ENCODE measurements at regions not wholly inside any gene's neighbourhood (a gene's known extent, or its start where the extent isn't known, plus 50 kb on each side); places are given as distances from the start of the nearest gene placed in this dataset.
"Not testable (repeated sequence)": the region's sequence is repeated elsewhere in the genome, so short reads cannot be mapped to it uniquely, and the experiment has no call there.

DNA sequence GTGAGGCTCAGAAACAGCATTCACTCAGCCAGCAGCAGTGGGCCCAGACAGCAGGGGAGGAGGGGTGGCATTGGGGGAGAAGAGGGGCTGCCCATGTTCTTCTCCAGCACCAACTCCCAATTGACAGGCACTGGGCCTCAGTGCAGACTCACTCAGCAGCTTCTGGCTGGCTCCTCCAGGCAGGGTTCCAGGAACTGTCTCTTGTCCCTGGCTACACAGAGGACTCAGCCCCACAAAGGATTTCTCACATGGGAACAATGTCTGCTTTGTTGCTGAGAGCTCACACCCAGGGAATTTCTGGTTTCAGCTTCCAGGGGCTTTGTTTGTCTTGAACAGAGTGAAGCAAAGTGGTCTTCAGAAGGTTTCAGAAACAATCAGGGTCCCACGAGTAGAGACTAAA lies 1536.7 kb downstream of the TSPY10 start:
- Histone ChIP-seq H3K79me2 (ENCODE audit: control insufficient read depth, low read length) (no peaks in the 10 kb centered on the region), H3K4me3 (ENCODE audit: low read length) (no peak overlapping the region), H3K27me3 (ENCODE audit: control insufficient read depth, low read length) (no peaks in the 10 kb centered on the region), H3F3A (ENCODE audit: control insufficient read depth, insufficient read depth) (no peaks in the 10 kb centered on the region), H4K20me1 (ENCODE audit: control insufficient read depth, insufficient read depth, low read depth, low read length) (no peaks in the 10 kb centered on the region), H3K9me3 (ENCODE audit: control insufficient read depth, insufficient read depth, low read length) (no peaks in the 10 kb centered on the region), H3K4me2 (ENCODE audit: low read length) (no peak overlapping the region), H3K9me2 (replicated peaks; ENCODE audit: control insufficient read depth, low read length) (no peaks in the 10 kb centered on the region), H3K36me3 (ENCODE audit: control insufficient read depth, low read length) (no peaks in the 10 kb centered on the region), H3K4me1 (ENCODE audit: control insufficient read depth, low read length) (no peaks in the 10 kb centered on the region), H3K27ac (ENCODE audit: low read depth, low read length) (no peak overlapping the region)
- no peak for TF ChIP-seq EZH2phosphoT487 (IDR thresholded peaks at IDR 0.05; ENCODE audit: borderline replicate concordance, low read length)
- TF ChIP-seq, protein P1, sequence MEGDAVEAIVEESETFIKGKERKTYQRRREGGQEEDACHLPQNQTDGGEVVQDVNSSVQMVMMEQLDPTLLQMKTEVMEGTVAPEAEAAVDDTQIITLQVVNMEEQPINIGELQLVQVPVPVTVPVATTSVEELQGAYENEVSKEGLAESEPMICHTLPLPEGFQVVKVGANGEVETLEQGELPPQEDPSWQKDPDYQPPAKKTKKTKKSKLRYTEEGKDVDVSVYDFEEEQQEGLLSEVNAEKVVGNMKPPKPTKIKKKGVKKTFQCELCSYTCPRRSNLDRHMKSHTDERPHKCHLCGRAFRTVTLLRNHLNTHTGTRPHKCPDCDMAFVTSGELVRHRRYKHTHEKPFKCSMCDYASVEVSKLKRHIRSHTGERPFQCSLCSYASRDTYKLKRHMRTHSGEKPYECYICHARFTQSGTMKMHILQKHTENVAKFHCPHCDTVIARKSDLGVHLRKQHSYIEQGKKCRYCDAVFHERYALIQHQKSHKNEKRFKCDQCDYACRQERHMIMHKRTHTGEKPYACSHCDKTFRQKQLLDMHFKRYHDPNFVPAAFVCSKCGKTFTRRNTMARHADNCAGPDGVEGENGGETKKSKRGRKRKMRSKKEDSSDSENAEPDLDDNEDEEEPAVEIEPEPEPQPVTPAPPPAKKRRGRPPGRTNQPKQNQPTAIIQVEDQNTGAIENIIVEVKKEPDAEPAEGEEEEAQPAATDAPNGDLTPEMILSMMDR (IDR thresholded peaks at IDR 0.05; ENCODE audit: low read depth, low read length, poor library complexity, severe bottlenecking) = no peak

DNA sequence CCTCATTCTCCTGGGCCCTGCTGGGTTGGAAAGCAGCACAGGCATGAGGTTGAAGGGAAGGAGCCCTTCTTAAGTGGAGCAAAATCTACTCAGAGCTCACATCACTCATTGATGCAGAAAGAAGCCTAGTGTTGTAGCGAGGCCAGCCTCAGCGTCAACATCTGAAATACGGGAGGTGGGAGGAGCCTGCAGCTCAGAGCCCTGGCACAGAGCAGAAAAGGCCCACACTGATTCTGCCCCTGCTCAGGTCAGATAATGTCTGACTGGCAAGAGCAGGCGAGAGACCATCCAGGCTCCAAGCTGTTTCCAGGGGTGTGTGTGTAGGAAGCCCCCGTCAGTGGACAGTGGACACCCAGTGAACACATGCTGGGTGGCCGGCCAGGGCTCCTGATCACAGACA lies 1541.6 kb downstream of the TSPY10 start:
- Histone ChIP-seq H3K4me3 (ENCODE audit: low read length) (no peak overlapping the region), H4K20me1 (ENCODE audit: control insufficient read depth, insufficient read depth, low read depth, low read length) (no peaks in the 10 kb centered on the region), H3K79me2 (ENCODE audit: control insufficient read depth, low read length) (no peaks in the 10 kb centered on the region), H3K4me2 (ENCODE audit: low read length) (no peak overlapping the region), H3K4me1 (ENCODE audit: control insufficient read depth, low read length) (no peaks in the 10 kb centered on the region), H3K9me3 (ENCODE audit: control insufficient read depth, insufficient read depth, low read length) (no peaks in the 10 kb centered on the region), H3K36me3 (ENCODE audit: control insufficient read depth, low read length) (no peaks in the 10 kb centered on the region), H3K27ac (ENCODE audit: low read depth, low read length) (no peak overlapping the region), H3K9me2 (replicated peaks; ENCODE audit: control insufficient read depth, low read length) (no peaks in the 10 kb centered on the region), H3K27me3 (ENCODE audit: control insufficient read depth, low read length) (no peaks in the 10 kb centered on the region), H3F3A (ENCODE audit: control insufficient read depth, insufficient read depth) (no peaks in the 10 kb centered on the region)
- TF ChIP-seq EZH2phosphoT487 (IDR thresholded peaks at IDR 0.05; ENCODE audit: borderline replicate concordance, low read length) = no peak
- TF ChIP-seq, protein P1 (IDR thresholded peaks at IDR 0.05; ENCODE audit: low read depth, low read length, poor library complexity, severe bottlenecking) = no peak

DNA sequence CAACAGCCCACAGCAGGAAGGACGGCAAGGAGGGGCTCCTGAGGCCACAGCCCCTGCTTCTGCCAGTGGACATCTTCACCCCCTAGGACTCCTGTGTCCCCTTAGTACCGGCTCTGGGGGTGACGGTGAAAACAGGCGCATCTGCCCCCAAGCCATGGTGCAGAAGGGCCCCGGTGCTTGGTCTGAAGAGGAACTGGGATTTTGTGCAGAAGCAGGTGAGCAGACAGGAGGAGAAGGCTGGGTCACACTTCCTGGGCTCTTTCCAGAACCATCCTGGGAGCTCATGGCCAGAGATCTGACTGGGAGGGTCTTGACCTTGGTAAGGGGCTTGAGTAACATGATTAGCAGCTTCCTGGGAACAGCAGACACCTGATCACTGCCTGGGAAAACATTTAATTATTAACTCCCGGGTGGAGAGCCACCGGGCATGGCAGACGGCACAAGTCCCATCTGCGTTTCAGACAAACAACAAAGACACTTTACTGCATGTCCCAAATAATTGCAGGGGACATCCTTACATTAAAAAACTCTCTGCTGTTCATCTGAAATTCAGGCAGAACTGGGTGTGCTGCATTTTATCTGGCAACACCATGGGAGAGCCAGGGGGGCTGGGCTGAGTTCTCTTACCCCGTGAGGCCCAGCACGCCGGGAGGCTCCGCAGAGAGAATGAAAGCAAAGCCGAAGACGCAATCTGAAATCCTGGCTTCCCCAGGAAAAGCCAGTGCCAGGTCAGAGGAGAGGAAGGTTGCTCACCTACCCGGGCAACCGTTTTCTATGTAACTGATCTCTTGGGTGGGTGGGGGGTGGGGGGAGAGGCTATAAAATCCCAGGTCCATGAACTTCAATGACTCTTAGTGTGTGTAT lies 1542.8 kb downstream of the TSPY10 start:
- Histone ChIP-seq H3K9me3 (ENCODE audit: control insufficient read depth, insufficient read depth, low read length) (no peaks in the 10 kb centered on the region), H3K4me2 (ENCODE audit: low read length) (no peak overlapping the region), H3K36me3 (ENCODE audit: control insufficient read depth, low read length) (no peaks in the 10 kb centered on the region), H3K9me2 (replicated peaks; ENCODE audit: control insufficient read depth, low read length) (no peaks in the 10 kb centered on the region), H3K27me3 (ENCODE audit: control insufficient read depth, low read length) (no peaks in the 10 kb centered on the region), H3K4me1 (ENCODE audit: control insufficient read depth, low read length) (no peaks in the 10 kb centered on the region), H3K79me2 (ENCODE audit: control insufficient read depth, low read length) (no peaks in the 10 kb centered on the region), H3F3A (ENCODE audit: control insufficient read depth, insufficient read depth) (no peaks in the 10 kb centered on the region), H3K27ac (ENCODE audit: low read depth, low read length) (no peak overlapping the region), H4K20me1 (ENCODE audit: control insufficient read depth, insufficient read depth, low read depth, low read length) (no peaks in the 10 kb centered on the region), H3K4me3 (ENCODE audit: low read length) (no peak overlapping the region)
- no peak for TF ChIP-seq EZH2phosphoT487 (IDR thresholded peaks at IDR 0.05; ENCODE audit: borderline replicate concordance, low read length)
- TF ChIP-seq, protein P1 (IDR thresholded peaks at IDR 0.05; ENCODE audit: low read depth, low read length, poor library complexity, severe bottlenecking) = no peak

DNA sequence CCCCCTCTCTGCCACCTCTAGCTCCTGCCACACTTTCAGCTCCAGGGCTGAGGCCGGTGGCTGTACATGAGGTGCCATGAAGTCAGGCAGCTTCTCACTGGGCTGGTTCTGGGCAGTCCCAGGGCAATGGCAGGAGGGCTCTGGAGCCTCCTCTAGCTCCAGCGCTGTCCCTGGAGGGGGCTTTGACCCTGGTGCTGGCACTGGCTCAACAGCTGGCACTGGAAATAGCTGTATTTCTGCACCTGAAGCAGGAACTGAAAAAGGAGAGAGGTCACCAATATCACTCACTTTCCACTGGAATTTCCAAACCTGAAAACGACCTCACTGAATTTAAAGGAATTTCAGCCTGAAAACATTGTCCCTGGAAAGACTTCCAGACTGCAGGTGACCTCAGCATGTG lies 1558.1 kb downstream of the TSPY10 start:
- not testable (repeated sequence) for H3K79me2 ChIP-seq (ENCODE audit: control insufficient read depth, low read length); H3K9me2 ChIP-seq (replicated peaks; ENCODE audit: control insufficient read depth, low read length); H3F3A ChIP-seq (ENCODE audit: control insufficient read depth, insufficient read depth); H3K9me3 ChIP-seq (ENCODE audit: control insufficient read depth, insufficient read depth, low read length); H3K36me3 ChIP-seq (ENCODE audit: control insufficient read depth, low read length); H3K4me3 ChIP-seq (ENCODE audit: low read length); H4K20me1 ChIP-seq (ENCODE audit: control insufficient read depth, insufficient read depth, low read depth, low read length); H3K4me1 ChIP-seq (ENCODE audit: control insufficient read depth, low read length); H3K27me3 ChIP-seq (ENCODE audit: control insufficient read depth, low read length); H3K4me2 ChIP-seq (ENCODE audit: low read length); H3K27ac ChIP-seq (ENCODE audit: low read depth, low read length)

DNA sequence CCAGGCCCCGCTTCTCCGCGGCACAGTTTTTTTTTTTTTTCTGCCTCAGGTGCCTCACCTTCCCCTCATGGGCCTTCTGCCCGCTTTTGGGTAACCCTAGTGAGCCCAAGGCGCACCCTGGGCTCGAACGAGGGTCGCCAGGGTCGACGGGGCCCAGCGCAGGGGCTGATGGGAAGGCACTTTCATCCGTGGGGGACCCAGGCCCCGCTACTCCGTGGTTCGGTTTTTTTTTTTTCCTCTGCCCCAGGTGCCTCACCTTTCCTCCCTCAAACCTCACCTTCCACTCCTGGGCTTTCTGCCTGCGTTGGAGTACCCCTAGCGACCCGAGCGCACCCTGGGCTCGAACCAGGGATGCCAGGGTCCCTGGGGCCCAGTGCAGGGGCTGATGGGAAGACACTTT lies 1569.8 kb downstream of the TSPY10 start:
- not testable (repeated sequence) for H3K79me2 ChIP-seq (ENCODE audit: control insufficient read depth, low read length); H4K20me1 ChIP-seq (ENCODE audit: control insufficient read depth, insufficient read depth, low read depth, low read length); H3K27me3 ChIP-seq (ENCODE audit: control insufficient read depth, low read length); H3K4me1 ChIP-seq (ENCODE audit: control insufficient read depth, low read length); H3F3A ChIP-seq (ENCODE audit: control insufficient read depth, insufficient read depth); H3K4me2 ChIP-seq (ENCODE audit: low read length); H3K27ac ChIP-seq (ENCODE audit: low read depth, low read length); H3K36me3 ChIP-seq (ENCODE audit: control insufficient read depth, low read length); H3K9me3 ChIP-seq (ENCODE audit: control insufficient read depth, insufficient read depth, low read length); H3K9me2 ChIP-seq (replicated peaks; ENCODE audit: control insufficient read depth, low read length); H3K4me3 ChIP-seq (ENCODE audit: low read length)

DNA sequence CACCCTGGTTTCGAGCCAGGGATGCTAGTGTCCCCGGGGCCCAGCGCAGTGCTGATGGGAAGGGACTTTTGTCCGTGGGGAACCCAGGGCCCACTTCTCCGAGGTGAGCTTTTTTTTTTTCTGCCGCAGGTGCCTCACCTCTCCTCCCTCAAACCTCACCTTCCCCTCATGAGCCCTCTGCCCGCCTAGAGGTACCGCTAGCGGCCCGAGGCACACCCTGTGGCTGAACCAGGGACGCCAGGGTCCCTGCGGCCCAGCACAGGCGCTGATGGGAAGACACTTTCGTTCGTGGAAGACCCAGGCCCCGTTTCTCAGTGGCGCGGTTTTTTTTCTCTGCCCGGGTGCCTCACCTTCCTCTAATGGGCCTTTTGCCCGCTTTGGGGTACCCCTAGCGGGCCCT lies 1570.7 kb downstream of the TSPY10 start:
- H3K27ac ChIP-seq (ENCODE audit: low read depth, low read length); H3K36me3 ChIP-seq (ENCODE audit: control insufficient read depth, low read length); H3F3A ChIP-seq (ENCODE audit: control insufficient read depth, insufficient read depth); H3K4me1 ChIP-seq (ENCODE audit: control insufficient read depth, low read length); H4K20me1 ChIP-seq (ENCODE audit: control insufficient read depth, insufficient read depth, low read depth, low read length); H3K4me3 ChIP-seq (ENCODE audit: low read length); H3K9me3 ChIP-seq (ENCODE audit: control insufficient read depth, insufficient read depth, low read length); H3K79me2 ChIP-seq (ENCODE audit: control insufficient read depth, low read length); H3K27me3 ChIP-seq (ENCODE audit: control insufficient read depth, low read length); H3K4me2 ChIP-seq (ENCODE audit: low read length); H3K9me2 ChIP-seq (replicated peaks; ENCODE audit: control insufficient read depth, low read length): not testable (repeated sequence)

Measured in DOHH2 (cell line).